Endothelial cell (in vitro differentiated cells): ENCODE measurements at regions not wholly inside any gene's neighbourhood (a gene's known extent, or its start where the extent isn't known, plus 50 kb on each side); places are given as distances from the start of the nearest gene placed in this dataset.

Experiments
- DNase-seq: peaks from one replicate; pipeline ENCODE4 v3.0.0; 2021; ENCODE audit warnings: low spot score
- H3K27ac Mint-ChIP-seq: one replicate; pipeline ENCODE4 v1.8.0; 2021; ENCODE audit warnings: mixed read lengths, inconsistent platforms; ENCODE audit not compliant: unreplicated experiment
- H3K27me3 Mint-ChIP-seq: one replicate; pipeline ENCODE4 v1.8.0; 2021; ENCODE audit warnings: mild to moderate bottlenecking, moderate library complexity, mixed read lengths, inconsistent platforms; ENCODE audit not compliant: unreplicated experiment
- H3K36me3 Mint-ChIP-seq: one replicate; pipeline ENCODE4 v1.8.0; 2021; ENCODE audit warnings: mild to moderate bottlenecking, low read depth, mixed read lengths, inconsistent platforms; ENCODE audit not compliant: unreplicated experiment
- H3K4me1 Mint-ChIP-seq: one replicate; pipeline ENCODE4 v1.8.0; 2021; ENCODE audit warnings: mild to moderate bottlenecking, mixed read lengths, inconsistent platforms; ENCODE audit not compliant: unreplicated experiment
- H3K4me3 Mint-ChIP-seq: one replicate; pipeline ENCODE4 v1.8.0; 2021; ENCODE audit warnings: mild to moderate bottlenecking, mixed read lengths, inconsistent platforms; ENCODE audit not compliant: unreplicated experiment
- H3K9me3 Mint-ChIP-seq: one replicate; pipeline ENCODE4 v1.8.0; 2021; ENCODE audit warnings: mixed read lengths, inconsistent platforms; ENCODE audit not compliant: unreplicated experiment
- CTCF ChIP-seq: fragments of 200-600 bp; sonication (generic); IDR thresholded peaks from one replicate; pipeline ENCODE4 v1.5.0; 2021; ENCODE audit warnings: antibody characterized with exemption; ENCODE audit not compliant: unreplicated experiment

DNA sequence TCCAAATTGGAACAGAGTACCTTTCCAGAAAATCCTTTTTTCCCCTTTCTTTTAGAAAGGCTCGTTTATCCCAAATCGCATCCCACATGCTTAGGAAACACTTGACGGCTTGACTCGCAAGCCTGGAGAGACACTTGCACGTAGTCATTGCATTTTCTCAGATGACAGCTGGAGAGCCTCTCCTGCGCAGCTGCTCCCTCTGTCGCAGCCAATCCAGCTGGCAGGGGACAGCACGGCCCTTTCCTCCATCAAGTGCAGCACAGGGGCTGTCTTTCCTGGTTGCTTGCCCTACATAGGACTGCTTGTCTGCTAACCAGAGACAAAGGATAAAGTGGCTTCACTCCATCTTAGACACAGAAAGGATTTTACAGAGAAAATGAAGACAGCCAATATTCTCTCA, 77.6 kb upstream of the RGS17 start:
- Mint-ChIP-seq H3K36me3 (no peaks in the 10 kb centered on the region), H3K9me3 (no peaks in the 10 kb centered on the region), H3K4me3 (no peak overlapping the region), H3K27me3 (no peaks in the 10 kb centered on the region), H3K4me1 (peaks cover 18% of the 10 kb centered on the region), H3K27ac (no peak overlapping the region)
- DNase-seq, result no peak
- no peak for TF ChIP-seq CTCF

DNA sequence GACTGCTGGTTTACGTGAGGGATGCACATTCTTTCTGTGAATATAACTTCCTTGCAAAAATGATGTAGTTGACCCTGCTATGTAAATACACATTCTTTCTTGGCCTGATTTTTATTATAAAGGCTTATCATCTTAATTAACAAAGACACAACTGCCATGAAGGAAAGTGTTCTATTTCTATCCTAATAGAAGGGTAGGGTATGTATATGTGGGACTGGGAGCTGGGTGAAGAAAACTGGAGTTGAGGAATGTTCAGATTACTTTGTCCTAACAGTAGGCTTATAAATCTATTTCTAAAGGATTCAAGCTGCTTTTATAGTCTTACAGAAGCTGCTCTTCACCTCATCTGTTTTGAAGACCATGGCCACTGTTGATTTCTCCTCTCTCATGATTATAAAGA, 76.5 kb upstream of the RGS17 start:
- DNase-seq, result no peak
- Mint-ChIP-seq H3K27ac (no peak overlapping the region), H3K9me3 (no peaks in the 10 kb centered on the region), H3K4me3 (no peak overlapping the region), H3K36me3 (no peaks in the 10 kb centered on the region), H3K4me1 (peaks cover 14% of the 10 kb centered on the region), H3K27me3 (no peaks in the 10 kb centered on the region)
- no peak for TF ChIP-seq CTCF

DNA sequence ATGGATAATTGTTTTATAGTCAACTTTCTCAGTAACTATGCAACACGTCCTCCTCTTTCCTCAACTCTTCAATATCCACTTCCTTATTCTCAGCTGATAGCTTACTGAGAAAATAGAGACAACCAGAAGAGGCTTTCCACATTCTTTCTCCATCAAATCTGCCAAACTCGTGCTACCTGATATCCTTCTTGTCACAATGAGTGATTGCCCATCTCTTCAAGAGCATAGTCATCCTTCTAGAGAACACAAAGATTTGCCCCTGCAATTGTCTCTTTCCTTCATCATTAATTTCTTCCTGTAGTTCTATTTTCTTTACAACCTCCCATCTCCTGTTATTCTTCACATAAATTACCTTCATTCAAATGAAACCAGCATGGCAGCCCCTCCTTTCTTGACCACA, 75.9 kb upstream of the RGS17 start:
- no peaks in the 10 kb centered on the region for H3K36me3 Mint-ChIP-seq
- no peaks in the 10 kb centered on the region for H3K27me3 Mint-ChIP-seq
- no peak for TF ChIP-seq CTCF
- H3K9me3 Mint-ChIP-seq, result no peaks in the 10 kb centered on the region
- no peak overlapping the region for H3K27ac Mint-ChIP-seq
- DNase-seq, result no peak
- no peak overlapping the region for H3K4me3 Mint-ChIP-seq
- H3K4me1 Mint-ChIP-seq, result peaks cover 12% of the 10 kb centered on the region

DNA sequence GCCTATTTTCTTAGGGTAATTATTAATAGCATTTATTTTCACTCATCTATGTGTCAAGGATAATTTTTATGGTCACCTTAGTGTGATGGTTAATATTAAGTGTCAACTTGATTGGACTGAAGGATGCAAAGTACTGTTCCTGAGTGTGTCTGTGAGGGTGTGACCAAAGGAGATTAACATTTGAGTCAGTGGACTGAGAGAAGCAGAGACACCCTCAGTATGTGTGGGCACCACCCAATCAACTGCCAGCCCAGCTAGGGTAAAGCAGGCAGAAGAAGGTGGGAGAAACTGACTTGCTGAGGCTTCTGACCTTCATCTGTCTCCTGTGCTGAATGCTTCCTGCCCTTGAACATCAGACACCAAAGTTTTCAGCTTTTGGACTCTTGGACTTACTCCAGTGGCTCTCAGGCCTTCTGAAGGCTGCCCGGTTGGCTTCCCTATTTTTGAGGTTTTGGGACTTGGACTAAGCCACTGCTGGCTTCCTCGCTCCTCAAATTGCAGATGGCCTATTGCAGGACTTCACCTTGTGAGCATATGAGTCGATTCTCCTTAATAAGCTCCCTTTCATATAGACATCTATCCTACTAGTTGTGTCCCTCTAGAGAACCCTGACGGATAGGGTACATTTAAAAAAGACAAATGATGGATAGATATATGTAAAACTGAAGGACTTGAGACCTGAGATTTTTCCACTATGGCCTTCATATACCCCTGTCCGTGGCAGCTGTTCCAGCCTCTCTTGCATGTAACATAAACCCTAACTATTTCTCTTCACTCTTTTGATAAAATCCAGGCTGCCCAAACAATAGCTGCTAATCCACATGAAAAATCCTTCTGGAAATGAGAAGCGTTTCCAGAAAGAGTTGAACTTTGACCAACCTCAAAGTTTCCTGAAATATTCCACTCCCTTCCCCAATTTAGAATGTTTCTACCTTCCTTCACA, 62.1 kb upstream of the RGS17 start:
- no peaks in the 10 kb centered on the region for H3K9me3 Mint-ChIP-seq
- no peak overlapping the region for H3K27ac Mint-ChIP-seq
- no peak for TF ChIP-seq CTCF
- no peak overlapping the region for H3K4me3 Mint-ChIP-seq
- no peaks in the 10 kb centered on the region for H3K4me1 Mint-ChIP-seq
- H3K36me3 Mint-ChIP-seq, result no peaks in the 10 kb centered on the region
- no peaks in the 10 kb centered on the region for H3K27me3 Mint-ChIP-seq
- DNase-seq, result no peak

DNA sequence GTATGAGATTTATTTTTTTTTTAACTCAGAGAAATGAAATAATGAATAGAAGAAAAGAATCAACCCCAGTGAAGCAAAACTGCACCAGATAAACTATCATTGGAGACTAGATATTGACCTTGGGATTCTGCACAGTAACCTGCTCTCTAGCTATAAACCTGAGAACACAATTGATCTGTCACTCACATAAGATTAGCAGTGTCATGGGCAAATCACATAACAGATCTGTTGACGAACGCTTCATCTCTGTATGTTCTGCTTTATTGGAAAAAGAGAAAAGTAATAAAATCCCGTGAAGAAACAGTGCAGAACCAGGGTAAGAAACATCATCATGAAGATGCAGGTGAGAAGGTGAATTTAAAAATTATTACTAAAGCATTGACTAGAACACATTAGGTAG, 52.8 kb upstream of the RGS17 start:
- H3K4me3 Mint-ChIP-seq, result no peak overlapping the region

More for the DNA sequence above, 52.8 kb upstream of the RGS17 start:
- H3K27me3 Mint-ChIP-seq, result no peaks in the 10 kb centered on the region
- no peaks in the 10 kb centered on the region for H3K36me3 Mint-ChIP-seq
- DNase-seq, result no peak
- no peak overlapping the region for H3K27ac Mint-ChIP-seq
- TF ChIP-seq CTCF, result no peak
- H3K9me3 Mint-ChIP-seq, result no peaks in the 10 kb centered on the region
- H3K4me1 Mint-ChIP-seq, result no peaks in the 10 kb centered on the region
